ENCODE measurements at regions not wholly inside any gene's neighbourhood (a gene's known extent, or its start where the extent isn't known, plus 50 kb on each side); places are given as distances from the start of the nearest gene placed in this dataset.
A peak's percentile ranks its signal among the peaks of the same experiment; 100 is the strongest.
"Not testable (repeated sequence)": the region's sequence is repeated elsewhere in the genome, so short reads cannot be mapped to it uniquely, and the experiment has no call there.

- peak; percentile 46 for DNase-seq (ENCODE audit: low read depth, low spot score)
- no peak overlapping the region for H3K4me3 ChIP-seq (ENCODE audit: low read depth, low read length)
- in situ Hi-C loops (cut with HindIII; ENCODE audit: low sequenced_read_pairs) = no loop called here
- no peak for TF ChIP-seq CTCF (IDR thresholded peaks at IDR 0.05; ENCODE audit: low read depth, low read length)
Measured at GRCh38 chr3:106299300-106300098, 430.7 kb upstream of the CBLB start.

- no peak for TF ChIP-seq CTCF (IDR thresholded peaks at IDR 0.05; ENCODE audit: low read depth, low read length)
- H3K4me3 ChIP-seq (ENCODE audit: low read depth, low read length) = no peak overlapping the region
- in situ Hi-C loops (cut with HindIII; ENCODE audit: low sequenced_read_pairs) = no loop called here
- DNase-seq (ENCODE audit: low read depth, low spot score) = no peak
Measured at GRCh38 chr3:106302451-106303221, 433.8 kb upstream of the CBLB start.

GRCh38 chr3:106303766-106304165 lies 435.0 kb upstream of the CBLB start:
- DNase-seq (ENCODE audit: low read depth, low spot score) = no peak
- no peak for TF ChIP-seq CTCF (IDR thresholded peaks at IDR 0.05; ENCODE audit: low read depth, low read length)
- H3K4me3 ChIP-seq (ENCODE audit: low read depth, low read length) = no peak overlapping the region
- in situ Hi-C loops (cut with HindIII; ENCODE audit: low sequenced_read_pairs) = no loop called here

GRCh38 chr3:106305127-106305526 lies 436.3 kb upstream of the CBLB start:
- in situ Hi-C loops (cut with HindIII; ENCODE audit: low sequenced_read_pairs) = no loop called here
- DNase-seq (ENCODE audit: low read depth, low spot score) = no peak
- no peak overlapping the region for H3K4me3 ChIP-seq (ENCODE audit: low read depth, low read length)
- no peak for TF ChIP-seq CTCF (IDR thresholded peaks at IDR 0.05; ENCODE audit: low read depth, low read length)

- DNase-seq (ENCODE audit: low read depth, low spot score) = no peak
- TF ChIP-seq CTCF (IDR thresholded peaks at IDR 0.05; ENCODE audit: low read depth, low read length) = no peak
- in situ Hi-C loops (cut with HindIII; ENCODE audit: low sequenced_read_pairs) = no loop called here
- H3K4me3 ChIP-seq (ENCODE audit: low read depth, low read length) = no peak overlapping the region
Measured at GRCh38 chr3:106305882-106306435, 437.1 kb upstream of the CBLB start.

GRCh38 chr3:106309274-106309673 lies 440.5 kb upstream of the CBLB start:
- in situ Hi-C loops (cut with HindIII; ENCODE audit: low sequenced_read_pairs) = no loop called here
- no peak for TF ChIP-seq CTCF (IDR thresholded peaks at IDR 0.05; ENCODE audit: low read depth, low read length)
- H3K4me3 ChIP-seq (ENCODE audit: low read depth, low read length) = no peak overlapping the region
- no peak for DNase-seq (ENCODE audit: low read depth, low spot score)

GRCh38 chr3:106309798-106310197 lies 441.0 kb upstream of the CBLB start:
- H3K4me3 ChIP-seq (ENCODE audit: low read depth, low read length); in situ Hi-C loops (cut with HindIII; ENCODE audit: low sequenced_read_pairs); DNase-seq (ENCODE audit: low read depth, low spot score): not testable (repeated sequence)
